Esophagus squamous epithelium (tissue), 5 donors: ENCODE measurements at regions not wholly inside any gene's neighbourhood (a gene's known extent, or its start where the extent isn't known, plus 50 kb on each side); places are given as distances from the start of the nearest gene placed in this dataset.

ENCODE experiments used
- DNase-seq: peaks from one replicate; lab custom pipeline; 2025; lab: John Stamatoyannopoulos, UW
- H3K27ac ChIP-seq, 4 donors: fragments of 200-600 bp; sonication (generic); one replicate each; pipeline ENCODE4 v1.5.1; 2016 to 2019; ENCODE audit warnings: mild to moderate bottlenecking in 1 of 4
- H3K27me3 ChIP-seq, 4 donors: fragments of 200-600 bp; sonication (generic); 1 replicate in 3 of 4; 2 replicates in 1 of 4; pipeline versions ENCODE4 v1.5.1 to v1.6.0; 2017 to 2021; ENCODE audit warnings: antibody characterized with exemption in 1 of 4
- H3K36me3 ChIP-seq, 3 donors: fragments of 200-600 bp; sonication (generic); one replicate each; pipeline ENCODE4 v1.5.1; 2016 to 2019
- H3K4me1 ChIP-seq, 3 donors: fragments of 200-600 bp; sonication (generic); one replicate each; pipeline ENCODE4 v1.5.1; 2017 to 2019
- H3K4me3 ChIP-seq, 4 donors: fragments of 200-600 bp; sonication (generic); 1 replicate in 3 of 4; 2 replicates in 1 of 4; pipeline ENCODE4 v1.5.1; 2016 to 2019; ENCODE audit warnings: mild to moderate bottlenecking in 2 of 4, moderate library complexity in 1 of 4
- H3K9me3 ChIP-seq, 3 donors: fragments of 200-600 bp; sonication (generic); one replicate each; pipeline ENCODE4 v1.5.1; 2016 to 2019
- POLR2A ChIP-seq, 4 donors: fragments of 450-650 bp; IDR thresholded peaks; one replicate each; pipeline ENCODE4 v1.6.1; 2017; ENCODE audit warnings: antibody characterized with exemption in 4 of 4, mild to moderate bottlenecking in 4 of 4, moderate library complexity in 3 of 4
- whole genome bisulfite sequencing, 2 donors: methylation state at CpG; one replicate each; pipeline ENCODE4 v1.1.5; 2018; 5-methylcytosine and 5-hydroxymethylcytosine counted together
- intact Hi-C: fragments of 100-400 bp; cut with DNase I; formaldehyde crosslinking; loops from one replicate; pipeline ENCODE4 v1.15.0; 2022
- TF ChIP-seq, protein P1 (sequence below), 6 experiments: fragments of 450-650 bp in 4 of 6; fragments of 200-600 bp in 2 of 6; sonication (generic) in 2 of 6; IDR thresholded peaks; one replicate each; pipeline ENCODE4 v1.5.1; 2016 to 2019; ENCODE audit warnings: antibody characterized with exemption in 6 of 6, mild to moderate bottlenecking in 4 of 6, moderate library complexity in 4 of 6
- donor health status: DM: yes; HTN: yes; CAD: no.

DNA sequence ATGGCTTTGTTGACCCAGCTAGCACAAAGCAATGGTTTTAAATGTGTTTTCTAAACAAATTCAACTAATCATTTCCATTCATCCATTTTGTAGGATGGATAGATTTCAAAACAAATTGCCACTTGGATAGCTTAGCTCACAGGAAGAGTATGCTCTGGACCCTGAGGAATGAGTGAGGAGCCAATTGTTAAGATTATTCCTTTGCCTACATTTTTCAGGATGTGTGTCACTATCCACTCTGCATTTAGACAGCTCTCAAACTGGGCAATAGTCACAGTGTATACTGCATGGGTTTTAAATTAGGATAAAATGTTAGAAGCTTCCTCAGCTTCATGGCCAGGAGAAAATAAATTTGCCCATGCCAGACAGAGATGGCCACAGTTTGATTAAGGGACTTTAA, 605.6 kb upstream of the TEX47 start:
- Histone ChIP-seq H3K27ac (no peak overlapping the region), H3K36me3 (no peaks in the 10 kb centered on the region), H3K9me3 (no peaks in the 10 kb centered on the region), H3K4me3 (no peak overlapping the region), H3K27me3 (no peaks in the 10 kb centered on the region), H3K4me1 (no peaks in the 10 kb centered on the region)
- TF ChIP-seq POLR2A (IDR thresholded peaks at IDR 0.05), result no peak
- TF ChIP-seq, protein P1, sequence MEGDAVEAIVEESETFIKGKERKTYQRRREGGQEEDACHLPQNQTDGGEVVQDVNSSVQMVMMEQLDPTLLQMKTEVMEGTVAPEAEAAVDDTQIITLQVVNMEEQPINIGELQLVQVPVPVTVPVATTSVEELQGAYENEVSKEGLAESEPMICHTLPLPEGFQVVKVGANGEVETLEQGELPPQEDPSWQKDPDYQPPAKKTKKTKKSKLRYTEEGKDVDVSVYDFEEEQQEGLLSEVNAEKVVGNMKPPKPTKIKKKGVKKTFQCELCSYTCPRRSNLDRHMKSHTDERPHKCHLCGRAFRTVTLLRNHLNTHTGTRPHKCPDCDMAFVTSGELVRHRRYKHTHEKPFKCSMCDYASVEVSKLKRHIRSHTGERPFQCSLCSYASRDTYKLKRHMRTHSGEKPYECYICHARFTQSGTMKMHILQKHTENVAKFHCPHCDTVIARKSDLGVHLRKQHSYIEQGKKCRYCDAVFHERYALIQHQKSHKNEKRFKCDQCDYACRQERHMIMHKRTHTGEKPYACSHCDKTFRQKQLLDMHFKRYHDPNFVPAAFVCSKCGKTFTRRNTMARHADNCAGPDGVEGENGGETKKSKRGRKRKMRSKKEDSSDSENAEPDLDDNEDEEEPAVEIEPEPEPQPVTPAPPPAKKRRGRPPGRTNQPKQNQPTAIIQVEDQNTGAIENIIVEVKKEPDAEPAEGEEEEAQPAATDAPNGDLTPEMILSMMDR (IDR thresholded peaks at IDR 0.05), result no peak
- intact Hi-C loops, result no loop called here
- no peak for DNase-seq

- Histone ChIP-seq H3K9me3 (no peaks in the 10 kb centered on the region), H3K36me3 (no peaks in the 10 kb centered on the region), H3K27ac (no peak overlapping the region), H3K27me3 (no peaks in the 10 kb centered on the region), H3K4me1 (no peaks in the 10 kb centered on the region), H3K4me3 (no peak overlapping the region)
- intact Hi-C loops, result no loop called here
- TF ChIP-seq POLR2A (IDR thresholded peaks at IDR 0.05), result no peak
- TF ChIP-seq, protein P1 (IDR thresholded peaks at IDR 0.05), result no peak
- no peak for DNase-seq
- 50 to 51% methylated on average over 4 of the region's 4 CpGs for WGBS, 2 donors
These were observed 606.2 kb upstream of the TEX47 start for GRCh38 chr7:89401690-89402089.

GRCh38 chr7:89451911-89452310, 656.4 kb upstream of the TEX47 start:
- no peak overlapping the region for H3K27ac ChIP-seq
- H3K9me3 ChIP-seq, result no peaks in the 10 kb centered on the region
- H3K36me3 ChIP-seq, result no peaks in the 10 kb centered on the region
- no peaks in the 10 kb centered on the region for H3K27me3 ChIP-seq
- H3K4me1 ChIP-seq, result no peaks in the 10 kb centered on the region
- TF ChIP-seq, protein P1 (IDR thresholded peaks at IDR 0.05), result no peak
- no peak for TF ChIP-seq POLR2A (IDR thresholded peaks at IDR 0.05)
- DNase-seq, result no peak
- intact Hi-C loops, result no loop called here
- no peak overlapping the region for H3K4me3 ChIP-seq

DNA sequence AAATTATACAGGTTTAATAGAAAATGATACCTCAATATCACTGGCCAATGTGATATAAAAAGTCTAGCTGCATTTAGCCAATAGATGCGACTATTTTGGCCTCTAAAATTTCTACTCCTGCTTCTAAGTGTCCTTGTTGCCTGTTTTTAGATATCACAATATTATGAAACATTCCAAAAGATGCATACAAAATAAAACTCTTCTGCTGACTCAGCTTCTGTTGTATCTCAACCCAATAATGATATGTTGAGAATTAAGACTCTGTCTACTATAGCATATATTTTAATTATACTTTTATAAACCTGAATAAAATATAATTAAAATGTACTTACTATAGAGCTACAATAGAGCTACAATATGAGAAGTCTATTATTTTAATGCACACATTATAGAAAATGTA, 661.0 kb upstream of the TEX47 start:
- no peak for TF ChIP-seq POLR2A (IDR thresholded peaks at IDR 0.05)
- TF ChIP-seq, protein P1 (IDR thresholded peaks at IDR 0.05), result no peak

GRCh38 chr7:89458114-89458513, 662.6 kb upstream of the TEX47 start:
- DNase-seq, result no peak
- H3K27me3 ChIP-seq, result no peaks in the 10 kb centered on the region
- intact Hi-C loops, result no loop called here
- H3K4me3 ChIP-seq, result no peak overlapping the region
- TF ChIP-seq, protein P1 (IDR thresholded peaks at IDR 0.05), result no peak
- TF ChIP-seq POLR2A (IDR thresholded peaks at IDR 0.05), result no peak
- H3K9me3 ChIP-seq, result no peaks in the 10 kb centered on the region
- H3K27ac ChIP-seq, result no peak overlapping the region
- WGBS, 2 donors, result 77 to 84% methylated on average over 3 of the region's 3 CpGs
- H3K4me1 ChIP-seq, result no peaks in the 10 kb centered on the region
- H3K36me3 ChIP-seq, result no peaks in the 10 kb centered on the region

More for the DNA sequence above, 661.0 kb upstream of the TEX47 start:
- no peaks in the 10 kb centered on the region for H3K9me3 ChIP-seq
- H3K27ac ChIP-seq, result no peak overlapping the region
- H3K4me3 ChIP-seq, result no peak overlapping the region
- WGBS, 2 donors, result 32 to 61% methylated on average over 1 of the region's 1 CpG
- no peaks in the 10 kb centered on the region for H3K36me3 ChIP-seq
- intact Hi-C loops, result no loop called here
- no peak for DNase-seq
- no peaks in the 10 kb centered on the region for H3K27me3 ChIP-seq
- no peaks in the 10 kb centered on the region for H3K4me1 ChIP-seq
